Colonic mucosa (tissue), 4 donors: ENCODE measurements at regions not wholly inside any gene's neighbourhood (a gene's known extent, or its start where the extent isn't known, plus 50 kb on each side); places are given as distances from the start of the nearest gene placed in this dataset.

Experiments used
- DNase-seq: peaks from one replicate; pipeline ENCODE4 v3.0.0-alpha.2; 2020
- H3K27ac ChIP-seq: fragments of 200-600 bp; one replicate; pipeline ENCODE4 v1.8.0; 2021
- H3K27me3 ChIP-seq: fragments of 200-600 bp; one replicate; pipeline ENCODE4 v1.8.0; 2021
- H3K36me3 ChIP-seq: fragments of 200-600 bp; one replicate; pipeline ENCODE4 v1.8.0; 2021
- H3K4me1 ChIP-seq: fragments of 200-600 bp; one replicate; pipeline ENCODE4 v1.8.0; 2021; ENCODE audit warnings: mild to moderate bottlenecking
- H3K4me3 ChIP-seq: fragments of 200-600 bp; one replicate; pipeline ENCODE4 v1.8.0; 2021
- H3K9ac ChIP-seq, 2 donors: one replicate each; pipeline ENCODE4 v1.7.0; 2013; ENCODE audit warnings: control low read depth in 2 of 2, low read depth in 2 of 2, low read length in 2 of 2
- H3K9me3 ChIP-seq: fragments of 200-600 bp; one replicate; pipeline ENCODE4 v1.8.0; 2021
- CTCF ChIP-seq: fragments of 200-600 bp; IDR thresholded peaks from one replicate; pipeline ENCODE4 v1.8.0; 2022; ENCODE audit warnings: antibody characterized with exemption, mild to moderate bottlenecking
- intact Hi-C: fragments of 100-400 bp; cut with DNase I; formaldehyde crosslinking; loops from one replicate; pipeline ENCODE4 v1.14.1; 2022
- donor health status: healthy.
- donor health status: DM: no; HTN: no; CAD: no.
- donor health status: DM: no; HTN: no; CAD: no.

GRCh38 chr5:97412959-97413358 lies 229.9 kb upstream of the RIOK2 start:
- no peak for TF ChIP-seq CTCF
- H3K27ac ChIP-seq = no peak overlapping the region
- H3K36me3 ChIP-seq = no peaks in the 10 kb centered on the region
- no peaks in the 10 kb centered on the region for H3K27me3 ChIP-seq
- H3K4me1 ChIP-seq = no peaks in the 10 kb centered on the region
- no peak overlapping the region for H3K9ac ChIP-seq
- intact Hi-C loops = no loop called here
- H3K4me3 ChIP-seq = no peak overlapping the region
- no peaks in the 10 kb centered on the region for H3K9me3 ChIP-seq
- no peak for DNase-seq

GRCh38 chr5:97417986-97418385 lies 234.9 kb upstream of the RIOK2 start:
- no peak overlapping the region for H3K9ac ChIP-seq
- intact Hi-C loops = no loop called here
- H3K9me3 ChIP-seq = no peaks in the 10 kb centered on the region
- no peak overlapping the region for H3K4me3 ChIP-seq
- H3K4me1 ChIP-seq = no peaks in the 10 kb centered on the region
- no peaks in the 10 kb centered on the region for H3K27me3 ChIP-seq
- no peak overlapping the region for H3K27ac ChIP-seq
- no peaks in the 10 kb centered on the region for H3K36me3 ChIP-seq
- no peak for TF ChIP-seq CTCF
- DNase-seq = no peak

- Histone ChIP-seq H3K4me3 (no peak overlapping the region), H3K36me3 (no peaks in the 10 kb centered on the region), H3K4me1 (no peaks in the 10 kb centered on the region), H3K9me3 (no peaks in the 10 kb centered on the region), H3K9ac (no peak overlapping the region), H3K27me3 (no peaks in the 10 kb centered on the region), H3K27ac (no peak overlapping the region)
- intact Hi-C loops = no loop called here
- no peak for DNase-seq
- TF ChIP-seq CTCF = no peak
Observed at GRCh38 chr5:97418462-97418861, 235.4 kb upstream of the RIOK2 start.

- DNase-seq = no peak
- intact Hi-C loops = no loop called here
- no peaks in the 10 kb centered on the region for H3K27me3 ChIP-seq
Observed at GRCh38 chr5:97420646-97421045, 237.6 kb upstream of the RIOK2 start.

GRCh38 chr5:97422678-97423077 lies 239.6 kb upstream of the RIOK2 start:
- no peak for TF ChIP-seq CTCF
- Histone ChIP-seq H3K9ac (no peak overlapping the region), H3K27me3 (no peaks in the 10 kb centered on the region), H3K4me1 (no peaks in the 10 kb centered on the region), H3K9me3 (no peaks in the 10 kb centered on the region), H3K36me3 (no peaks in the 10 kb centered on the region), H3K4me3 (no peak overlapping the region), H3K27ac (no peak overlapping the region)
- DNase-seq = no peak
- intact Hi-C loops = no loop called here

More at GRCh38 chr5:97420646-97421045, 237.6 kb upstream of the RIOK2 start:
- H3K27ac ChIP-seq = no peak overlapping the region
- TF ChIP-seq CTCF = no peak
- H3K9ac ChIP-seq = no peak overlapping the region
- H3K9me3 ChIP-seq = no peaks in the 10 kb centered on the region
- H3K4me1 ChIP-seq = no peaks in the 10 kb centered on the region
- H3K36me3 ChIP-seq = no peaks in the 10 kb centered on the region
- H3K4me3 ChIP-seq = no peak overlapping the region

GRCh38 chr5:97425511-97425910 lies 242.5 kb upstream of the RIOK2 start:
- no peaks in the 10 kb centered on the region for H3K36me3 ChIP-seq
- no peaks in the 10 kb centered on the region for H3K27me3 ChIP-seq
- H3K27ac ChIP-seq = no peak overlapping the region
- H3K4me1 ChIP-seq = no peaks in the 10 kb centered on the region
- no peak overlapping the region for H3K9ac ChIP-seq
- no peak for TF ChIP-seq CTCF
- DNase-seq = no peak
- no peaks in the 10 kb centered on the region for H3K9me3 ChIP-seq
- no peak overlapping the region for H3K4me3 ChIP-seq
- intact Hi-C loops = no loop called here
